Stimulated activated CD4-positive, alpha-beta T cell treated with anti-CD3 and anti-CD28 coated beads, Interleukin-12 subunit alpha, Interleukin-12 subunit beta, amount 100 ng/mL, for 48 hours (primary cell): ENCODE measurements at regions not wholly inside any gene's neighbourhood (a gene's known extent, or its start where the extent isn't known, plus 50 kb on each side); places are given as distances from the start of the nearest gene placed in this dataset.
"Not testable (repeated sequence)": the region's sequence is repeated elsewhere in the genome, so short reads cannot be mapped to it uniquely, and the experiment has no call there.

Source experiments
- DNase-seq, 3 donors: peaks; one replicate each; pipeline ENCODE4 v3.0.0-alpha.2; 2020; ENCODE audit warnings: low read depth in 2 of 3, low spot score in 1 of 3

DNA sequence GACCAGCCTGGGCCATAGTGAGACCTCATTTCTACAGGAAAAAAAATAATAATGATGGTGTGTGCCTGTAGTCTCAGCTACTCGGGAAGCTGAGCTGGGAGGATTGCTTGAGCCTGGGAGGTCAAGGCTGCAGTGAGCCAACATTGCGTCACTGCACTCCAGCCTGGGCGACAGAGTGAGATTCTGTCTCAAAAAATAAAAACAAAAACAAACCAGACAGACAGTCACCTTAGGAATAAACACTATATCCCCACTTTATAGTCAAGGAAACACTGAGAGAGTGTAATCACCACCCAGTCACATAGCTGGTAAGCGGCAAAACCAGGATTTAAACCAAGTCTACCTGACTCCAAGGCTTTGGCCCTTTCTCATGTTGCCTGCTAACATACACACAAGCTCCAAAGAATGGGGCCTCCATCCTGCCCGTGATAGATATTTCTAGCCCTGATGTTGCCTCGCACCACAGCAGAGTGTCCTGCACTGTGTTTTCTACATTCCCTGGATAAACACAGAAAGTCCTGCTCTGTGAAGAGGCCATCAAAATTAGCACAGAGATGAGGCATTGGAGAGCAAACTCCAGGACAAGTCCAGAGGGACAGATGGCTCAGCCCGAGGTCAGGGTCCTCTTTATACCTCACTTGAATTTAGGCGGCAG lies 66.1 kb upstream of the SMURF2 start:
- no peak for DNase-seq

DNA sequence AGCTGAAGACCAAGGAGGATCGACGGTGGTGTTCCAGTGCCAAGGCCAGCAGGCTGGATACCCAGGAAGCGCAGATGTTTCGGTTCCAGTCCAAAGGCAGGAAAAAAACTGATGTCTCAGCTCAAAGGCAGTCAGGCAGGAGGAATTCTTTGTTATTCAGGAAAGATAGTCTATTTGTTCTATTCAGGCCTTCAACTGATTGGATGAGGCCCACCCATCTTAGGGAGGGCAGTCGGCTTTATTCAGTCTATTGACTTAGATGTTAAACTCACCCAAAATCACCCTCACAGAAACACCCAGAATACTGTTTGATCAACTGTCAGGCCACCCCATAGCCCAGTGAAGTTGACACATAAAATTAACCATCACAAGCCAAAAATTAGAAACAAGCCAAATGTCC lies 63.9 kb upstream of the SMURF2 start:
- not testable (repeated sequence) for DNase-seq

DNA sequence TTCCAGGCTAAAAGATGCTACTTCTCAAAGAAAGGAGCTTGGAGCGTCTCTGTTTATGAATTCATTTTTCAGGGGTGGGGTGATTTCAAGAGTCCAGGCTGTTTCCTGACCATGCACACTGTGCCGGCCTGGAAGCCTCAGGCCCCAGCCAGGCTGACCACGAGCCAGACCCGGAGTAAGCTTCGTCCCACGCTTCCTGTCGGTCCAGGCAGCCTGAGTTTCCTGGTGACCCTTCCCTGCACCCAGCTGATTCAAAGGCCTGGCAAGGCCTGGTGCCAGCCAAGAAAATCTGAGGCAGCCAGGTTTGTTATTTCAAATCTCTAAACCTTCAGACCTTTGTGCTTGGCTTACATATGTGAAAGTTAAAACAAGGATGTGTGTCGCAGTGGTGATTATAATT lies 62.1 kb upstream of the SMURF2 start:
- not testable (repeated sequence) for DNase-seq

DNA sequence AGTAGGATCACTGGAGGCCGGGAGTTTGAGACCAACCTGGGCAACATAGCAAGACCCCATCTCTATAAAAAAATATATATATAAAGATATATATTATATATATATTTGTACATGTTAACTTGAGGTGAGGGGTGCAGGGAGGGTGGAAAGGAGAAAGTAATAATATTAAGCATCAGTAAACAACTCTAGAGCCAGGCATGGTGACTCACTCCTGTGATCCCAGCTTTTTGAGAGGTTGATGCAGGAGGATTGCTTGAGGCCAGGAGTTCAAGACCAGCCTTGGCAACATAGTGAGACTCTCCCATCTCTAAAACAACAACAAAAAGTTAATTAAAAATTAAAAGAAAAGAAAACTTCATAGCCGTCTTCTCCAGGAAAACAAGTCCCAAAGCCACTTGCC lies 61.7 kb upstream of the SMURF2 start:
- no peak for DNase-seq

DNA sequence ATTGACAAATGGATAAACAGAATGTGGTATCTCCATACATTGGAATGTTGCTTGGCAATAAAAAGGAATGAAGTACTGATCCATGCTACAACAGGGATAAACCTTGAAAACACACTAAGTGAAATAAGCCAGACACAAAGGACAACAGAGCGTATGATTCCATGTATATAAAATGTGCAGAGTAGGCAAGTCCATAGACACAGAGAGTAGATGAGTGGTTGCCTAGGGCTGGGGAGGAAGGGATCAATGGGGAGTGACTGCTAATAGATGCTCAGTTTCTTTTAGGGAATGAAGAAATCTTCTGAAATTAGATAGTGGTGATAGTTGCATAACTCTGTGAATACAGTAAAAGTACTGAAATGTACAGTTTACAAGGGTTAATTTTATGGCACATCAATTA lies 59.4 kb upstream of the SMURF2 start:
- DNase-seq = not testable (repeated sequence)

DNA sequence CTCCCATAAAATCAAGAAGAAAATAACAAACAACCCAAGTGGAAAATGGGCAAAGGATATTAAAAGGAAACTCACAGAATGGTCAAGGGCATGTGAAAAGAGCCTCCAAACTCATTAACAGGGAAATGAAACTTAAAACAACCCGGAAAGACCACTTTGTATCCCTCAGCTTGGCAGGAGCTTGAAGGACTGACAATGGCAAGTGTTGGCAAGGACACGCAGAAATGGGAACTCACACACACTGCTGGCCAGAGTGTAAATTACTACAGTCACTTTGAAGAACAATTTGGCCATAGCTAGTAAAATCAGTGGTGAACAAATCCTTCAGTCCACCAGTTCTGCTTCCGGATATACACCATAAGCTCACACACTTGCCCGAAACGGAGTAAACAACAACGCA lies 58.1 kb upstream of the SMURF2 start:
- not testable (repeated sequence) for DNase-seq

DNA sequence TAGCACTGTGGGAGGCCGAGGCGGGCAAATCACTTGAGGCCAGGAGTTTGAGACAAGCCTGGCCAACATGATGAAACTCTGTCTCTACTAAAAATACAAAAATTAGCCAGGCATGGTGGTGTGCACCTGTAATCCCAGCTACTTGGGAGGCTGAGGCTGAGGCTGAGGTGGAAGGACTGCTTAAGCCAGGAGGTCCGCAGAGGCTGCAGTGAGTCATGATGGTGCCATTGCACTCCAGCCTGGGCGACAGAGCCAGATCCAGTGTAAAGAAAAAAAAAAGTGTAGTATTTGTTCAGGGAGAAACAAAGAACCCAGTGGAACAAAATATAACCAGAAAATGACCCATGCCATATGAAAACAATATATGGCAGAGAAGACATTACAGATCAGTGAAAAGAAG lies 57.4 kb upstream of the SMURF2 start:
- not testable (repeated sequence) for DNase-seq

DNA sequence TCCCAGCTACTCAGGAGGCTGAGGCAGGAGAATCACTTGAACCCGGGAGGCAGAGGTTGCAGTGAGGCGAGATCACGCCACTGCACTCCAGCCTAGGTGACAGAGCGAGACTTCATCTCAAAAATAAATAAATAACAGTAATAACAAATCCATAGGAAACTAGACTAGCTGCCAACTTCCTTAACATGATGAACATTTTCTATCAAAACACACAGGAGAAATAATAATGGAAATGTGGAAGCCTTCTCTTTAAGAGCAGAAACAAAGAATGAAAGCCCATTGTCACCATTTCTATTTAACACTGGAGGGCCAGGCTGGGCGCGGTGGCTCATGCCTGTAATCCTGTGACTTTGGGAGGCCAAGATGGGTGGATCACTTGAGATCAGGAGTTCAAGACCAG lies 56.7 kb upstream of the SMURF2 start:
- not testable (repeated sequence) for DNase-seq

DNA sequence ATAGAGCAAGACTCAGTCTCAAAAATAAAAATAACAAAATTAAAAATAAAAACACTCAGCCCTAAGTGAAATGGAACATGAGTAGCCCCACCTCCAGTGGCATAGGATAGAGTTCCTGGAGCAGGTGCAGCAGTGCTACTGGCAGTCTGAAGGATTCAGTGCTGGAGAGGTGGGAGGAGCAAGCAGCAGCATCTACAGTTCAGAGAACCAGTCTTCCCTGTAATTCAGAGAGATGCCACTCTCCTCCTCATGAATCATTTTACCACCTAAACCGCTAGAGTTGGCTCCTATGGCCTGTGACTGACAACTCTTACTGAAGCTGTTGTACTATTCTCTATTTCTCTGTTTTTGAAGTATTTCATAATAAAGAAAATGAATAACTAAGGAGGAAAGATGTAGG lies 56.0 kb upstream of the SMURF2 start:
- DNase-seq = no peak

DNA sequence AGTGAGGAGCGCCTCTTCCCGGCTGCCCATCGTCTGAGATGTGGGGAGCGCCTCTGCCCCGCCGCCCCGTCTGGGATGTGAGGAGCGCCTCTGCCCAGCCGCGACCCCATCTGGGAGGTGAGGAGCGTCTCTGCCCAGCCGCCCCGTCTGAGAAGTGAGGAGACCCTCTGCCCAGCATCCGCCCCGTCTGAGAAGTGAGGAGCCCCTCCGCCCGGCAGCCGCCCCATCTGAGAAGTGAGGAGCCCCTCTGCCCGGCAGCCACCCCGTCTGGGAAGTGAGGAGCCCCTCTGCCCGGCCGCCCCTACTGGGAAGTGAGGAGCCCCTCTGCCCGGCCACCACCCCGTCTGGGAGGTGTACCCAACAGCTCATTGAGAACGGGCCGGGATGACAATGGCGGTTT lies 54.4 kb upstream of the SMURF2 start:
- not testable (repeated sequence) for DNase-seq

DNA sequence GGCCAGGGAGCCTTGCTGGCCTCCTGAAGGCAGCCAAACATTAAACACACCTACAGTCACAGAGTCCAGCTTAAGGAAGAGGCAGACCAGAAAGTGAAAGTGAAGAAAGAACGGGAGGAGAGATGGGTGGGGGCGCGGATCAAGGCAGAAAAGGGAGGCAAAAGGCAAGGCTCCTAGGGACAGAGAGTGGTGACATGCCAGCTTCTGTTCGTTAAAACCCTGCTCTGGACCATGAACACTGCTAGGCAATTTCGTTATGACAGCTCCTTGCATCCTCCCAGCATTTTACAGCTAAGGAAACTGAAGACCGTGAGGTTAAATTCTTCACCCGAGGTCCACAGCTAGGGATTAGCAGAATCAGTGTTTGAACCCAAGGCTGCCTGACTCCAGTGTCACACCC lies 51.7 kb upstream of the SMURF2 start:
- DNase-seq = not testable (repeated sequence)

DNA sequence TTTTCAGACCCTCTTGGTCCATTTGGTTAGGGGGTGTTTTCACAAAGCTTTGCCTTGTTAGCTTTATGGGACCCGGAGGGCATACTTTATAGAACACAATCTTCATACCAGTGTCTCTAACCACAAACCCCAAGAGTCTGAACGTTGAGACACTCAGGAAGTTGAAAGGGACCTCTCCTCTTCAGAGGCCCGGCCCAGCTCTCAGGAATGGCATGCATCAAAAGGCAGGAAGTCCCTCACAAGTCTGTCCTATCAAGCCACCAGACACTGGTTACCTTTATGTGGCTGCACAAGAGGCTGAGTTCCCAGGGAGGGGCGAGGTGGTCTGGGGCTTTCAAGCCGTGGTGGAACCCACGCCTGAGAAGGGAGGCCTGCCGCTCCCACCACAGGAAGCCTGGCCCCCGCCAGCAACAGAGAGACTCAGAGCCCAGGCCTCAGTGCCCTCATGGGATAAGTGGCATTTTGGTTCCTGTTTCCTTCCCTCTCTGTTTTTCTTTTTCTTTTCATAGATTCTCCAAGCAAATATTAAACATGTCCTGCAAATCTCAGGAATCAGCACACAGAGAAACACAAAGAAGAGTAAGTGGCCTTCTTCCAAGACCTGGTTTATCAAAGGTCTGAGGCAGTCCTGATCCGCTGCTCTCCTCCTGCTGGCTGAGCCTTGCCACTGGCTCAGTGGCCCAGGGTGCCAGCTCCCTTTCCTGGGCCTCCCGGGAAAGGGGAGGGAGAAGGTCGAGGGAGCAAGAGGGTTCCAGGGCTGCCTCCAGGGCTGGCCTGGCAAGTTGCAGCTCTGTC lies 50.6 kb upstream of the SMURF2 start:
- DNase-seq = not testable (repeated sequence)
